Endothelial cell of umbilical vein (primary cell): ENCODE measurements at regions not wholly inside any gene's neighbourhood (a gene's known extent, or its start where the extent isn't known, plus 50 kb on each side); places are given as distances from the start of the nearest gene placed in this dataset.

Experiments used
- BruUV-seq: library from RNA; stranded (reverse); fragments of 400-500 nt; replicated peaks from 2 replicates; lab custom pipeline; 2021; lab: Mats Ljungman, UMichigan
- CTCF ChIA-PET: fragments of 300-600, 350-600 bp; sonication (Branson Sonifier 250); formaldehyde crosslinking; loops from one replicate; lab custom pipeline; 2021; ENCODE audit warnings: antibody characterized with exemption, inconsistent platforms; lab: Charles Lee
- POLR2A ChIA-PET: fragments of 300-600, 350-600 bp; sonication (Branson Sonifier 250); formaldehyde crosslinking; loops from one replicate; lab custom pipeline; 2021; ENCODE audit warnings: antibody characterized with exemption, inconsistent platforms; lab: Charles Lee
- DNase-seq: peaks from one replicate; pipeline ENCODE4 v3.0.0-alpha.2; 2011; ENCODE audit warnings: low read depth, low spot score
- FAIRE-seq: peaks from 2 replicates; lab custom pipeline; 2011; peaks lifted over from hg19 to GRCh38; lab: Jason Lieb, UNC
- H2AFZ ChIP-seq: 2 replicates; pipeline ENCODE4 v1.6.0; 2012; ENCODE audit warnings: low read depth, low read length, control low read depth, inconsistent platforms
- H3K27ac ChIP-seq: 2 replicates; pipeline ENCODE4 v1.5.1; 2011; ENCODE audit warnings: low read depth, mild to moderate bottlenecking, control low read depth, low read length, moderate library complexity; ENCODE audit not compliant: insufficient read depth
- H3K27me3 ChIP-seq, 2 experiments: 2 replicates each; pipeline versions ENCODE4 v1.6.0 to v1.6.1; 2011; ENCODE audit warnings: low read length in 2 of 2, mixed read lengths in 1 of 2; ENCODE audit not compliant: control insufficient read depth in 2 of 2, insufficient read depth in 2 of 2
- H3K36me3 ChIP-seq, 2 experiments: 2 replicates in 1 of 2; 3 replicates in 1 of 2; pipeline ENCODE4 v1.5.1; 2011; ENCODE audit warnings: low read length in 2 of 2, mild to moderate bottlenecking in 1 of 2, moderate library complexity in 1 of 2; ENCODE audit not compliant: control insufficient read depth in 2 of 2, insufficient read depth in 2 of 2; ENCODE audit errors: extremely low read depth in 1 of 2
- H3K4me1 ChIP-seq: 3 replicates; pipeline ENCODE4 v1.5.1; 2011; ENCODE audit warnings: mild to moderate bottlenecking, low read length; ENCODE audit not compliant: control insufficient read depth, insufficient read depth; ENCODE audit errors: extremely low read depth
- H3K4me2 ChIP-seq: 2 replicates; pipeline ENCODE4 v1.6.1; 2011; ENCODE audit warnings: low read length, control low read depth, mixed read lengths; ENCODE audit not compliant: insufficient read depth
- H3K4me3 ChIP-seq, 3 experiments: fragments of 200-600 bp in 1 of 3; sonication (generic), shearing (Covaris generic) in 1 of 3; replicated peaks in 1 of 3; 2 replicates each; pipeline ENCODE4 v1.5.1; 2011 to 2016; ENCODE audit warnings: control low read depth in 3 of 3, low read length in 3 of 3, mild to moderate bottlenecking in 2 of 3, inconsistent platforms in 1 of 3, low read depth in 1 of 3, moderate library complexity in 1 of 3; ENCODE audit not compliant: insufficient read depth in 1 of 3
- H3K79me2 ChIP-seq: 2 replicates; pipeline ENCODE4 v1.6.0; 2012; ENCODE audit warnings: low read length, inconsistent platforms; ENCODE audit not compliant: control insufficient read depth, insufficient read depth
- H3K9ac ChIP-seq: replicated peaks from 2 replicates; pipeline ENCODE3; 2011; ENCODE audit warnings: low read length, control low read depth; ENCODE audit not compliant: insufficient read depth; ENCODE audit errors: extremely low read depth
- H3K9me1 ChIP-seq: replicated peaks from 3 replicates; pipeline ENCODE4 v1.6.0; 2011; ENCODE audit warnings: mild to moderate bottlenecking, low read length; ENCODE audit not compliant: control insufficient read depth, insufficient read depth; ENCODE audit errors: extremely low read depth
- H3K9me3 ChIP-seq: replicated peaks from 2 replicates; pipeline ENCODE4 v1.5.1; 2012; ENCODE audit warnings: low read length, inconsistent platforms; ENCODE audit not compliant: control insufficient read depth, insufficient read depth
- H4K20me1 ChIP-seq: replicated peaks from 2 replicates; pipeline ENCODE3; 2011; ENCODE audit warnings: mild to moderate bottlenecking, low read length; ENCODE audit not compliant: control insufficient read depth, insufficient read depth; ENCODE audit errors: extremely low read depth
- EZH2 ChIP-seq: IDR thresholded peaks from 2 replicates; pipeline ENCODE4 v1.6.1; 2012; ENCODE audit warnings: borderline replicate concordance, low read depth, mild to moderate bottlenecking, moderate library complexity, low read length, inconsistent platforms; ENCODE audit not compliant: severe bottlenecking
- FOS ChIP-seq: IDR thresholded peaks from 2 replicates; pipeline ENCODE4 v1.6.1; 2011; ENCODE audit warnings: mild to moderate bottlenecking, low read length, moderate library complexity, borderline replicate concordance; ENCODE audit not compliant: insufficient read depth
- GATA2 ChIP-seq: IDR thresholded peaks from 2 replicates; pipeline ENCODE4 v1.7.0; 2011; ENCODE audit warnings: low read depth, mild to moderate bottlenecking, moderate library complexity, mixed read lengths, low read length; ENCODE audit not compliant: insufficient read length, insufficient read depth
- JUN ChIP-seq: IDR thresholded peaks from 2 replicates; pipeline ENCODE4 v1.6.1; 2011; ENCODE audit warnings: borderline replicate concordance, low read depth; ENCODE audit not compliant: insufficient read length, insufficient read depth
- MYC ChIP-seq: IDR thresholded peaks from one replicate; pipeline ENCODE4 v1.6.1; 2011; ENCODE audit warnings: mild to moderate bottlenecking, low read depth, low read length
- POLR2A ChIP-seq: IDR thresholded peaks from 2 replicates; pipeline ENCODE4 v1.6.1; 2012; ENCODE audit warnings: low read depth, mild to moderate bottlenecking, control low read depth, low read length
- POLR2AphosphoS5 ChIP-seq: IDR thresholded peaks from 2 replicates; pipeline ENCODE4 v1.6.1; 2012; ENCODE audit warnings: low read depth, mild to moderate bottlenecking, control low read depth, low read length, moderate library complexity; ENCODE audit not compliant: insufficient read depth
- dilution Hi-C: fragments of 300-500 bp; cut with MboI; formaldehyde crosslinking; loops from one replicate; pipeline ENCODE4 v1.15.0; 2019; ENCODE audit warnings: low sequenced_read_pairs; ENCODE audit not compliant: extremely low pct_ligation_motif_present
- intact Hi-C: fragments of 100-400 bp; cut with micrococcal nuclease; formaldehyde crosslinking; loops from one replicate; pipeline ENCODE4 v1.10.0; 2022
- TF ChIP-seq, protein P1 (sequence below): IDR thresholded peaks from 2 replicates; pipeline ENCODE4 v1.6.1; 2011; ENCODE audit not compliant: insufficient read depth, insufficient read length
- TF ChIP-seq, protein P2 (sequence below), 2 donors: IDR thresholded peaks; 1 replicate in 1 of 2; 2 replicates in 1 of 2; pipeline ENCODE4 v1.5.1; 2011; ENCODE audit warnings: low read length in 2 of 2, mild to moderate bottlenecking in 2 of 2, moderate library complexity in 2 of 2, control low read depth in 1 of 2, inconsistent platforms in 1 of 2, low read depth in 1 of 2; ENCODE audit not compliant: insufficient read depth in 1 of 2; ENCODE audit errors: extremely low read depth in 1 of 2

DNA sequence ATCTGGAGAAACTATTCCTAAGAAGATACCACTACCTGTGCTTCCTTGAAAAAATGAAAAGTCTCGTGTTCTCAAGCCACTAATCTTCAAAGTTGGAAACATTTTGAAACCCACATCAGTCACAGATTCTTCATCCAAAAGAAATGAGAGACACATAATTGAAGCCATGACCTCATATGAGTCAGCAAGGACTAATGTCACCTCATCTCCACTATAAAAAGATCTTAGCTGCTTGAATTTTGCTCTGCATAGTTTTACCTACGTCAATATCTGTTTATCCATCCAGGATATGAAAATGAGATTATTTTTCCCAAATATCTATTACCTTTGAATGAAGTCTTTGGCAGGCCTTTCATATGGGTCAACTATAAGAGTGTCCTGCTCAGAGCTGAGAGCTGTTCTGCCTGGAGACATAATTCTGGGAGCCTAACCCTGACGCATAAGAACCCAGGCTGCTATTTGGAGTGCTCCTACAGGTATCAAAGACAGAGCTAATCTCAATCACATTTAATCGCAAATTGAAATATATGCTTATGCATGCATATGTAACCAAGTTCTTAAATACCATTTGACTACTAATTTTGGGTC, 312.5 kb upstream of the PKN2 start:
- Histone ChIP-seq H3K79me2 (no peaks in the 10 kb centered on the region), H4K20me1 (no peaks in the 10 kb centered on the region), H3K27me3 (peaks cover 0 to 3% of the 10 kb centered on the region in 2 experiments), H2AFZ (no peak overlapping the region), H3K9me3 (no peaks in the 10 kb centered on the region), H3K27ac (no peak overlapping the region), H3K4me3 (no peak overlapping the region), H3K4me2 (no peak overlapping the region), H3K4me1 (no peaks in the 10 kb centered on the region), H3K9ac (no peak overlapping the region), H3K36me3 (no peaks in the 10 kb centered on the region), H3K9me1 (no peaks in the 10 kb centered on the region)
- no TSS peak for BruUV-seq
- DNase-seq: no peak
- CTCF ChIA-PET: no interaction called here
- FAIRE-seq: no peak
- intact Hi-C loops: no loop called here
- TF ChIP-seq MYC (no peak), GATA2 (no peak), JUN (no peak), POLR2AphosphoS5 (no peak), POLR2A (no peak), EZH2 (no peak), FOS (no peak)
- TF ChIP-seq, protein P1, sequence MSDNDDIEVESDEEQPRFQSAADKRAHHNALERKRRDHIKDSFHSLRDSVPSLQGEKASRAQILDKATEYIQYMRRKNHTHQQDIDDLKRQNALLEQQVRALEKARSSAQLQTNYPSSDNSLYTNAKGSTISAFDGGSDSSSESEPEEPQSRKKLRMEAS: no peak
- TF ChIP-seq, protein P2, sequence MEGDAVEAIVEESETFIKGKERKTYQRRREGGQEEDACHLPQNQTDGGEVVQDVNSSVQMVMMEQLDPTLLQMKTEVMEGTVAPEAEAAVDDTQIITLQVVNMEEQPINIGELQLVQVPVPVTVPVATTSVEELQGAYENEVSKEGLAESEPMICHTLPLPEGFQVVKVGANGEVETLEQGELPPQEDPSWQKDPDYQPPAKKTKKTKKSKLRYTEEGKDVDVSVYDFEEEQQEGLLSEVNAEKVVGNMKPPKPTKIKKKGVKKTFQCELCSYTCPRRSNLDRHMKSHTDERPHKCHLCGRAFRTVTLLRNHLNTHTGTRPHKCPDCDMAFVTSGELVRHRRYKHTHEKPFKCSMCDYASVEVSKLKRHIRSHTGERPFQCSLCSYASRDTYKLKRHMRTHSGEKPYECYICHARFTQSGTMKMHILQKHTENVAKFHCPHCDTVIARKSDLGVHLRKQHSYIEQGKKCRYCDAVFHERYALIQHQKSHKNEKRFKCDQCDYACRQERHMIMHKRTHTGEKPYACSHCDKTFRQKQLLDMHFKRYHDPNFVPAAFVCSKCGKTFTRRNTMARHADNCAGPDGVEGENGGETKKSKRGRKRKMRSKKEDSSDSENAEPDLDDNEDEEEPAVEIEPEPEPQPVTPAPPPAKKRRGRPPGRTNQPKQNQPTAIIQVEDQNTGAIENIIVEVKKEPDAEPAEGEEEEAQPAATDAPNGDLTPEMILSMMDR (IDR thresholded peaks at IDR 0.05; ENCODE audit: extremely low read depth in 1 of 2, insufficient read depth in 1 of 2, low read depth in 1 of 2, low read length in 2 of 2): no peak
- POLR2A ChIA-PET: no interaction called here
- dilution Hi-C loops: no loop called here
